Activated CD8-positive, alpha-beta memory T cell treated with anti-CD3 and anti-CD28 coated beads for 1 hour (primary cell): ENCODE measurements at regions not wholly inside any gene's neighbourhood (a gene's known extent, or its start where the extent isn't known, plus 50 kb on each side); places are given as distances from the start of the nearest gene placed in this dataset.
"Not testable (repeated sequence)": the region's sequence is repeated elsewhere in the genome, so short reads cannot be mapped to it uniquely, and the experiment has no call there.

ENCODE experiments used
- DNase-seq, 2 donors: peaks; one replicate each; pipeline ENCODE4 v3.0.0-alpha.2; 2020; ENCODE audit warnings: low read depth in 1 of 2; ENCODE audit errors: extremely low read depth in 1 of 2

GRCh38 chr7:149714081-149714909, 59.1 kb downstream of the ZNF467 start:
- DNase-seq = peak; percentile 61 to 95

GRCh38 chr7:149713731-149714068, 59.7 kb downstream of the ZNF467 start:
- no peak for DNase-seq

- no peak for DNase-seq
These were observed 60.2 kb downstream of the ZNF467 start for GRCh38 chr7:149713061-149713730.

GRCh38 chr7:149708026-149708425, 65.4 kb downstream of the ZNF467 start:
- DNase-seq = no peak

GRCh38 chr7:149707448-149707886, 65.9 kb downstream of the ZNF467 start:
- DNase-seq = no peak

- DNase-seq = no peak
These were observed 67.0 kb downstream of the ZNF467 start for GRCh38 chr7:149706398-149706797.

GRCh38 chr7:149704507-149704906, 68.9 kb downstream of the ZNF467 start:
- DNase-seq = no peak

GRCh38 chr7:149703044-149703650, 70.2 kb downstream of the ZNF467 start:
- no peak for DNase-seq

- no peak for DNase-seq
These were observed 71.7 kb downstream of the ZNF467 start for GRCh38 chr7:149701495-149702240.

- DNase-seq = not testable (repeated sequence)
These were observed 75.6 kb downstream of the ZNF467 start for GRCh38 chr7:149697767-149698166.

GRCh38 chr7:149696280-149696679, 77.1 kb downstream of the ZNF467 start:
- DNase-seq = no peak

GRCh38 chr7:149692557-149692982, 80.8 kb downstream of the ZNF467 start:
- DNase-seq = no peak

GRCh38 chr7:149692056-149692455, 81.3 kb downstream of the ZNF467 start:
- no peak for DNase-seq

GRCh38 chr7:149690688-149691446, 82.5 kb downstream of the ZNF467 start:
- DNase-seq = no peak

GRCh38 chr7:149689291-149689721, 84.1 kb downstream of the ZNF467 start:
- no peak for DNase-seq

- no peak for DNase-seq
These were observed 84.6 kb downstream of the ZNF467 start for GRCh38 chr7:149688836-149689235.

- DNase-seq = not testable (repeated sequence)
These were observed 85.6 kb downstream of the ZNF467 start for GRCh38 chr7:149687820-149688219.

GRCh38 chr7:149686449-149686848, 86.9 kb downstream of the ZNF467 start:
- no peak for DNase-seq

GRCh38 chr7:149686011-149686410, 87.4 kb downstream of the ZNF467 start:
- DNase-seq = no peak

GRCh38 chr7:149685455-149685854, 87.9 kb downstream of the ZNF467 start:
- no peak for DNase-seq
